Stimulated activated CD4-positive, alpha-beta T cell treated with anti-CD3 and anti-CD28 coated beads, Interleukin-15, amount 100 ng/mL, for 1 hour (primary cell): ENCODE measurements at regions not wholly inside any gene's neighbourhood (a gene's known extent, or its start where the extent isn't known, plus 50 kb on each side); places are given as distances from the start of the nearest gene placed in this dataset.
"Not testable (repeated sequence)": the region's sequence is repeated elsewhere in the genome, so short reads cannot be mapped to it uniquely, and the experiment has no call there.

Experiments
- DNase-seq, 2 donors: peaks; one replicate each; pipeline ENCODE4 v3.0.0-alpha.2; 2020; ENCODE audit warnings: low read depth in 1 of 2, low spot score in 1 of 2

GRCh38 chr2:8445580-8445979 lies 236.3 kb upstream of the ID2 start:
- DNase-seq = no peak

GRCh38 chr2:8446751-8447150 lies 235.1 kb upstream of the ID2 start:
- not testable (repeated sequence) for DNase-seq

GRCh38 chr2:8447610-8448221 lies 234.1 kb upstream of the ID2 start:
- no peak for DNase-seq

- no peak for DNase-seq
These were observed 232.9 kb upstream of the ID2 start for GRCh38 chr2:8448824-8449556.

GRCh38 chr2:8451273-8451672 lies 230.6 kb upstream of the ID2 start:
- DNase-seq = no peak

GRCh38 chr2:8452296-8452695 lies 229.6 kb upstream of the ID2 start:
- no peak for DNase-seq

- no peak for DNase-seq
These were observed 228.6 kb upstream of the ID2 start for GRCh38 chr2:8452979-8453903.

GRCh38 chr2:8453904-8454302 lies 228.0 kb upstream of the ID2 start:
- DNase-seq = no peak

GRCh38 chr2:8454797-8455196 lies 227.1 kb upstream of the ID2 start:
- DNase-seq = no peak

GRCh38 chr2:8455236-8456150 lies 226.4 kb upstream of the ID2 start:
- DNase-seq = no peak

GRCh38 chr2:8456151-8457091 lies 225.4 kb upstream of the ID2 start:
- peak in 1 of 2 donors; percentile 47 for DNase-seq

GRCh38 chr2:8457092-8457481 lies 224.8 kb upstream of the ID2 start:
- no peak for DNase-seq

- no peak for DNase-seq
These were observed 224.0 kb upstream of the ID2 start for GRCh38 chr2:8457699-8458502.

- no peak for DNase-seq
These were observed 223.1 kb upstream of the ID2 start for GRCh38 chr2:8458503-8459459.

- DNase-seq = no peak
These were observed 222.4 kb upstream of the ID2 start for GRCh38 chr2:8459474-8459873.

- no peak for DNase-seq
These were observed 220.5 kb upstream of the ID2 start for GRCh38 chr2:8461341-8461740.

GRCh38 chr2:8462280-8462679 lies 219.6 kb upstream of the ID2 start:
- no peak for DNase-seq
